CD4-positive, CD25-positive, alpha-beta regulatory T cell (primary cell): ENCODE measurements at regions not wholly inside any gene's neighbourhood (a gene's known extent, or its start where the extent isn't known, plus 50 kb on each side); places are given as distances from the start of the nearest gene placed in this dataset.
"Not testable (repeated sequence)": the region's sequence is repeated elsewhere in the genome, so short reads cannot be mapped to it uniquely, and the experiment has no call there.

Experiments
- ATAC-seq, 2 donors: fragments of 150-1000 bp; cut with Tn5 transposase; one replicate each; pipeline ENCODE4 v1.10.0; 2021; ENCODE audit warnings: low read depth in 2 of 2, moderate number of reproducible peaks in 2 of 2, moderate library complexity in 1 of 2
- DNase-seq, 3 donors: peaks; one replicate each; pipeline versions ENCODE4 v3.0.0 to v3.0.0-alpha.2; 2012 to 2022; ENCODE audit warnings: mixed read lengths in 1 of 3
- H3K27ac ChIP-seq: one replicate; pipeline ENCODE4 v1.7.0; 2013; ENCODE audit warnings: mild to moderate bottlenecking, low read length; ENCODE audit not compliant: insufficient read depth, poor library complexity, severe bottlenecking
- H3K27me3 ChIP-seq: one replicate; pipeline ENCODE4 v1.7.0; 2013; ENCODE audit warnings: low read length; ENCODE audit not compliant: control insufficient read depth, insufficient read depth
- H3K36me3 ChIP-seq: one replicate; pipeline ENCODE4 v1.7.0; 2013; ENCODE audit warnings: mild to moderate bottlenecking, low read length, moderate library complexity; ENCODE audit not compliant: control insufficient read depth, insufficient read depth
- H3K4me1 ChIP-seq: 2 replicates; pipeline ENCODE4 v1.7.0; 2013; ENCODE audit warnings: mild to moderate bottlenecking, low read length; ENCODE audit not compliant: insufficient read depth, control insufficient read depth, poor library complexity, severe bottlenecking
- H3K4me3 ChIP-seq: one replicate; pipeline ENCODE4 v1.7.0; 2013; ENCODE audit warnings: low read depth, mild to moderate bottlenecking, low read length, moderate library complexity
- H3K9me3 ChIP-seq, 2 experiments: 1 replicate in 1 of 2; 2 replicates in 1 of 2; pipeline ENCODE4 v1.7.0; 2013; ENCODE audit warnings: low read length in 2 of 2, mild to moderate bottlenecking in 1 of 2, moderate library complexity in 1 of 2; ENCODE audit not compliant: control insufficient read depth in 2 of 2
- H3K27ac Mint-ChIP-seq, 3 donors: one replicate each; pipeline ENCODE4 v1.8.0; 2020 to 2022; ENCODE audit warnings: mild to moderate bottlenecking in 3 of 3, mixed read lengths in 3 of 3, moderate library complexity in 2 of 3
- H3K27me3 Mint-ChIP-seq: one replicate; pipeline ENCODE4 v1.8.0; 2022; ENCODE audit warnings: mild to moderate bottlenecking, mixed read lengths
- H3K36me3 Mint-ChIP-seq: one replicate; pipeline ENCODE4 v1.8.0; 2020; ENCODE audit warnings: mixed read lengths
- H3K4me1 Mint-ChIP-seq, 4 donors: one replicate each; pipeline ENCODE4 v1.8.0; 2020 to 2022; ENCODE audit warnings: mixed read lengths in 4 of 4, mild to moderate bottlenecking in 1 of 4
- H3K4me3 Mint-ChIP-seq, 4 donors: one replicate each; pipeline ENCODE4 v1.8.0; 2020 to 2022; ENCODE audit warnings: mild to moderate bottlenecking in 4 of 4, mixed read lengths in 4 of 4, moderate library complexity in 3 of 4
- H3K9me3 Mint-ChIP-seq, 7 donors: one replicate each; pipeline ENCODE4 v1.8.0; 2020 to 2022; ENCODE audit warnings: mixed read lengths in 7 of 7, mild to moderate bottlenecking in 3 of 7, moderate library complexity in 2 of 7

- Histone ChIP-seq H3K36me3 (no peaks in the 10 kb centered on the region), H3K4me3 (no peak overlapping the region), H3K9me3 (no peaks in the 10 kb centered on the region), H3K4me1 (no peaks in the 10 kb centered on the region), H3K27ac (no peak overlapping the region), H3K27me3 (peaks cover 9% of the 10 kb centered on the region)
- no peaks in the 10 kb centered on the region for H3K9me3 Mint-ChIP-seq
- no peak for DNase-seq
- no peak for ATAC-seq
- no peak overlapping the region for H3K27ac Mint-ChIP-seq
- H3K4me1 Mint-ChIP-seq, result no peaks in the 10 kb centered on the region
- H3K4me3 Mint-ChIP-seq, result no peak overlapping the region
- no peaks in the 10 kb centered on the region for H3K36me3 Mint-ChIP-seq
- H3K27me3 Mint-ChIP-seq, result peaks cover 35% of the 10 kb centered on the region
Measured at GRCh38 chr5:74492230-74492629, 148.3 kb downstream of the ENC1 start.

- H3K27ac ChIP-seq, result no peak overlapping the region
- H3K27ac Mint-ChIP-seq, result no peak overlapping the region
- H3K36me3 Mint-ChIP-seq, result no peaks in the 10 kb centered on the region
- H3K9me3 ChIP-seq, result no peaks in the 10 kb centered on the region
- peaks cover 9% of the 10 kb centered on the region for H3K27me3 ChIP-seq
- H3K4me3 Mint-ChIP-seq, result no peak overlapping the region
- H3K4me3 ChIP-seq, result no peak overlapping the region
- ATAC-seq (no peak), DNase-seq (no peak)
- H3K9me3 Mint-ChIP-seq, result no peaks in the 10 kb centered on the region
- H3K4me1 ChIP-seq, result no peaks in the 10 kb centered on the region
- no peaks in the 10 kb centered on the region for H3K36me3 ChIP-seq
- H3K4me1 Mint-ChIP-seq, result no peaks in the 10 kb centered on the region
- peaks cover 31% of the 10 kb centered on the region for H3K27me3 Mint-ChIP-seq
Measured at GRCh38 chr5:74491586-74491985, 148.9 kb downstream of the ENC1 start.

GRCh38 chr5:74490814-74491213 lies 149.7 kb downstream of the ENC1 start:
- Mint-ChIP-seq H3K4me3 (no peak overlapping the region), H3K27ac (no peak overlapping the region), H3K4me1 (no peaks in the 10 kb centered on the region), H3K9me3 (no peaks in the 10 kb centered on the region), H3K27me3 (peaks cover 32% of the 10 kb centered on the region), H3K36me3 (no peaks in the 10 kb centered on the region)
- H3K9me3 ChIP-seq, result no peaks in the 10 kb centered on the region
- peaks cover 9% of the 10 kb centered on the region for H3K27me3 ChIP-seq
- H3K4me1 ChIP-seq, result no peaks in the 10 kb centered on the region
- DNase-seq, result no peak
- H3K27ac ChIP-seq, result no peak overlapping the region
- no peaks in the 10 kb centered on the region for H3K36me3 ChIP-seq
- H3K4me3 ChIP-seq, result no peak overlapping the region
- ATAC-seq, result peak in 1 of 2 donors; percentile 44

GRCh38 chr5:74482990-74483389 lies 157.5 kb downstream of the ENC1 start:
- H3K4me1 Mint-ChIP-seq, result no peaks in the 10 kb centered on the region

GRCh38 chr5:74482523-74482922 lies 158.0 kb downstream of the ENC1 start:
- Mint-ChIP-seq H3K27ac (no peak overlapping the region), H3K4me1 (no peaks in the 10 kb centered on the region)
- H3K27me3 ChIP-seq, result no peaks in the 10 kb centered on the region

More at GRCh38 chr5:74482990-74483389, 157.5 kb downstream of the ENC1 start:
- Histone ChIP-seq H3K4me1 (no peaks in the 10 kb centered on the region), H3K9me3 (no peaks in the 10 kb centered on the region), H3K36me3 (no peaks in the 10 kb centered on the region), H3K4me3 (no peak overlapping the region), H3K27me3 (no peaks in the 10 kb centered on the region), H3K27ac (no peak overlapping the region)
- Mint-ChIP-seq H3K9me3 (no peaks in the 10 kb centered on the region), H3K36me3 (no peaks in the 10 kb centered on the region), H3K27me3 (peaks cover 17% of the 10 kb centered on the region), H3K4me3 (no peak overlapping the region), H3K27ac (no peak overlapping the region)
- DNase-seq (no peak), ATAC-seq (no peak)

GRCh38 chr5:74481357-74481756 lies 159.2 kb downstream of the ENC1 start:
- H3K4me3 Mint-ChIP-seq, H3K4me1 ChIP-seq, H3K9me3 Mint-ChIP-seq, H3K27ac Mint-ChIP-seq, DNase-seq, H3K27me3 ChIP-seq, H3K36me3 Mint-ChIP-seq, H3K36me3 ChIP-seq, H3K4me1 Mint-ChIP-seq, H3K27ac ChIP-seq, H3K4me3 ChIP-seq, H3K9me3 ChIP-seq, ATAC-seq: not testable (repeated sequence)
- H3K27me3 Mint-ChIP-seq, result peaks cover 17% of the 10 kb centered on the region

More at GRCh38 chr5:74482523-74482922, 158.0 kb downstream of the ENC1 start:
- no peaks in the 10 kb centered on the region for H3K4me1 ChIP-seq
- no peaks in the 10 kb centered on the region for H3K9me3 ChIP-seq
- H3K27me3 Mint-ChIP-seq, result peaks cover 17% of the 10 kb centered on the region
- no peak for DNase-seq
- H3K9me3 Mint-ChIP-seq, result no peaks in the 10 kb centered on the region
- no peaks in the 10 kb centered on the region for H3K36me3 ChIP-seq
- no peak for ATAC-seq
- H3K4me3 ChIP-seq, result no peak overlapping the region
- H3K27ac ChIP-seq, result no peak overlapping the region
- no peaks in the 10 kb centered on the region for H3K36me3 Mint-ChIP-seq
- no peak overlapping the region for H3K4me3 Mint-ChIP-seq

GRCh38 chr5:74480201-74480600 lies 160.3 kb downstream of the ENC1 start:
- Mint-ChIP-seq H3K36me3 (no peaks in the 10 kb centered on the region), H3K4me1 (no peaks in the 10 kb centered on the region), H3K4me3 (no peak overlapping the region), H3K27ac (no peak overlapping the region), H3K27me3 (peaks cover 16% of the 10 kb centered on the region), H3K9me3 (peaks cover 0 to 3% (median 0%) of the 10 kb centered on the region in 7 donors)
- H3K36me3 ChIP-seq, result no peaks in the 10 kb centered on the region
- H3K27ac ChIP-seq, result no peak overlapping the region
- no peak for DNase-seq
- ATAC-seq, result no peak
- H3K9me3 ChIP-seq, result no peaks in the 10 kb centered on the region
- H3K4me1 ChIP-seq, result no peaks in the 10 kb centered on the region
- H3K4me3 ChIP-seq, result no peak overlapping the region
- H3K27me3 ChIP-seq, result no peaks in the 10 kb centered on the region

- Mint-ChIP-seq H3K27ac (no peak overlapping the region), H3K9me3 (peaks cover 0 to 3% (median 0%) of the 10 kb centered on the region in 7 donors), H3K4me1 (no peaks in the 10 kb centered on the region), H3K27me3 (peaks cover 16% of the 10 kb centered on the region), H3K36me3 (no peaks in the 10 kb centered on the region), H3K4me3 (no peak overlapping the region)
- Histone ChIP-seq H3K36me3 (no peaks in the 10 kb centered on the region), H3K9me3 (no peaks in the 10 kb centered on the region), H3K27me3 (no peaks in the 10 kb centered on the region), H3K4me3 (no peak overlapping the region), H3K27ac (no peak overlapping the region), H3K4me1 (no peaks in the 10 kb centered on the region)
- ATAC-seq (no peak), DNase-seq (no peak)
Measured at GRCh38 chr5:74478328-74478727, 162.2 kb downstream of the ENC1 start.
